ENCODE measurements at regions not wholly inside any gene's neighbourhood (a gene's known extent, or its start where the extent isn't known, plus 50 kb on each side); places are given as distances from the start of the nearest gene placed in this dataset.
A peak's percentile ranks its signal among the peaks of the same experiment; 100 is the strongest.

GRCh38 chr6:43858161-43859153 lies 88.4 kb downstream of the VEGFA start:
- TF ChIP-seq CTCF (IDR thresholded peaks at IDR 0.05; ENCODE audit: borderline replicate concordance, extremely low read depth, low read length, poor library complexity, severe bottlenecking) (no peak), EZH2 (IDR thresholded peaks at IDR 0.05; ENCODE audit: borderline replicate concordance, low read depth, low read length, severe bottlenecking) (no peak)
- Histone ChIP-seq H2AFZ (ENCODE audit: low read depth, low read length) (no peak overlapping the region), H3K4me1 (ENCODE audit: insufficient read depth, low read length) (no peaks in the 10 kb centered on the region), H3K4me3 (ENCODE audit: low read depth in 1 of 2, low read length in 2 of 2) (no peak overlapping the region), H3K79me2 (ENCODE audit: insufficient read depth, low read length) (no peaks in the 10 kb centered on the region), H3K4me2 (ENCODE audit: insufficient read depth, low read length) (no peak overlapping the region), H3K9ac (ENCODE audit: low read depth, low read length) (no peak overlapping the region), H4K20me1 (ENCODE audit: insufficient read depth, low read length) (no peaks in the 10 kb centered on the region), H3K36me3 (ENCODE audit: insufficient read depth, low read length) (no peaks in the 10 kb centered on the region), H3K27ac (ENCODE audit: low read length) (no peak overlapping the region), H3K9me3 (ENCODE audit: insufficient read depth, low read length, severe bottlenecking) (no peaks in the 10 kb centered on the region), H3K27me3 (ENCODE audit: insufficient read depth, low read length, poor library complexity) (no peaks in the 10 kb centered on the region)
- DNase-seq (no peak), ATAC-seq (ENCODE audit: insufficient read depth, low read depth) (no peak)

DNA sequence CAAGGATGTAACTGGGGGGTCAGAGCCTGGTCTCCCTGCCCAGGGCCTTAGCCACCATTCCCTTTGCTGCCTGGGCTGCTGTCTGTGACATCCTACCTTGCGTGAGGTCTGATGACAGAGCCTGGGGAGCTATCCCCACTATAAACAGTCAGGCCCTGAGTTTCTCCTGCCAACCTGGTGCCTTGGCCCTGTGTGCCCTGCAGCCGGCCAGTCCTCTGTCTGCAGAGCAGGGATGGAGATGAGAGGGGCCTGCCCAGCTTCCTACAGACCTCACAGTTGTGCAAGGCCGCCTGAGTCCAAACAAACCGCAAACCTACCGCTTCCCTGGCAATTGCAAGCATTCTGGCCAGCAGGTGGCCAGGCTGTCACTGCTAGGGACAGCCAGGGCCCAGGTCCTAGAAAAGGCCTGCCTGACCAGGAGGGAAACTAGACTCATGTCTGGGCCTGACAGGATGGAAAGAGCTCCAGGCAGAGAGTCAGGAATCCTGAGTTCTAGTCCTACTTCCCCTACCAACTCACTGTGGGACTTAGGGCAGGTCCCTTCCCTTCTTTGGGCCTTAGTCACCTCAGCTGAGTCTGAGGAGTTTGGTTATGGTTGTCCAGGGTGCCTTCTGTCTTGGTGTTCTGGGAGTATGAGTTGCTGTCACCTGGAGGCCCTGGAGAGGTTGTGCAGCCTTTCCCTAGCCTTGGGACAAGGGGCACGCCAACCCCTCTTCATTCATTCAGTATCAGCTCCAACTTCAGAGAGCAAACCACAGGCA lies 86.2 kb downstream of the VEGFA start:
- Histone ChIP-seq H4K20me1 (ENCODE audit: insufficient read depth, low read length) (no peaks in the 10 kb centered on the region), H3K4me1 (ENCODE audit: insufficient read depth, low read length) (no peaks in the 10 kb centered on the region), H3K9me3 (ENCODE audit: insufficient read depth, low read length, severe bottlenecking) (no peaks in the 10 kb centered on the region), H3K36me3 (ENCODE audit: insufficient read depth, low read length) (no peaks in the 10 kb centered on the region), H3K9ac (ENCODE audit: low read depth, low read length) (no peak overlapping the region), H3K79me2 (ENCODE audit: insufficient read depth, low read length) (no peaks in the 10 kb centered on the region), H3K27ac (ENCODE audit: low read length) (no peak overlapping the region), H3K4me2 (ENCODE audit: insufficient read depth, low read length) (no peak overlapping the region), H3K4me3 (ENCODE audit: low read depth in 1 of 2, low read length in 2 of 2) (no peak overlapping the region), H3K27me3 (ENCODE audit: insufficient read depth, low read length, poor library complexity) (no peaks in the 10 kb centered on the region), H2AFZ (ENCODE audit: low read depth, low read length) (no peak overlapping the region)
- TF ChIP-seq EZH2 (IDR thresholded peaks at IDR 0.05; ENCODE audit: borderline replicate concordance, low read depth, low read length, severe bottlenecking) = no peak
- peak; percentile 14 for TF ChIP-seq CTCF (IDR thresholded peaks at IDR 0.05; ENCODE audit: borderline replicate concordance, extremely low read depth, low read length, poor library complexity, severe bottlenecking)
- ATAC-seq (ENCODE audit: insufficient read depth, low read depth) (no peak), DNase-seq (no peak)

GRCh38 chr6:43855247-43855646 lies 85.2 kb downstream of the VEGFA start:
- no peaks in the 10 kb centered on the region for H3K27me3 ChIP-seq (ENCODE audit: insufficient read depth, low read length, poor library complexity)
- H3K79me2 ChIP-seq (ENCODE audit: insufficient read depth, low read length) = no peaks in the 10 kb centered on the region
- DNase-seq = peak; percentile 17
- no peaks in the 10 kb centered on the region for H3K36me3 ChIP-seq (ENCODE audit: insufficient read depth, low read length)
- no peak overlapping the region for H3K27ac ChIP-seq (ENCODE audit: low read length)
- H4K20me1 ChIP-seq (ENCODE audit: insufficient read depth, low read length) = no peaks in the 10 kb centered on the region
- no peak overlapping the region for H3K9ac ChIP-seq (ENCODE audit: low read depth, low read length)
- H3K4me3 ChIP-seq (ENCODE audit: low read depth in 1 of 2, low read length in 2 of 2) = no peak overlapping the region
- ATAC-seq (ENCODE audit: insufficient read depth, low read depth) = peak; percentile 54
- H2AFZ ChIP-seq (ENCODE audit: low read depth, low read length) = no peak overlapping the region
- no peaks in the 10 kb centered on the region for H3K9me3 ChIP-seq (ENCODE audit: insufficient read depth, low read length, severe bottlenecking)
- no peaks in the 10 kb centered on the region for H3K4me1 ChIP-seq (ENCODE audit: insufficient read depth, low read length)
- TF ChIP-seq EZH2 (IDR thresholded peaks at IDR 0.05; ENCODE audit: borderline replicate concordance, low read depth, low read length, severe bottlenecking) (no peak), CTCF (IDR thresholded peaks at IDR 0.05; ENCODE audit: borderline replicate concordance, extremely low read depth, low read length, poor library complexity, severe bottlenecking) (no peak)
- no peak overlapping the region for H3K4me2 ChIP-seq (ENCODE audit: insufficient read depth, low read length)

Measured in DND-41 (cell line).